ENCODE measurements at regions not wholly inside any gene's neighbourhood (a gene's known extent, or its start where the extent isn't known, plus 50 kb on each side); places are given as distances from the start of the nearest gene placed in this dataset.

GRCh38 chr21:28439251-28439650 is 553.4 kb downstream of the LTN1 start:
- no peaks in the 10 kb centered on the region for H3K36me3 ChIP-seq (ENCODE audit: control insufficient read depth, insufficient read depth, low read length)
- BruUV-seq (replicated peaks): no TSS peak
- CTCF ChIA-PET: no interaction called here
- intact Hi-C loops (cut with micrococcal nuclease; ENCODE audit: unreplicated experiment): no loop called here
- no peak overlapping the region for H3K4me3 ChIP-seq (ENCODE audit: low read depth in 2 of 2, low read length in 2 of 2)
- H3K9me3 ChIP-seq (ENCODE audit: control insufficient read depth, insufficient read depth, low read depth, low read length): no peaks in the 10 kb centered on the region
- in situ Hi-C loops (cut with HindIII; ENCODE audit: low pct_unique_long_range_greater_than_20kb, low sequenced_read_pairs): no loop called here
- H3K27ac ChIP-seq (ENCODE audit: low read length): no peak overlapping the region
- no peaks in the 10 kb centered on the region for H3K27me3 ChIP-seq (ENCODE audit: control insufficient read depth, insufficient read depth, low read length)
- no peak for TF ChIP-seq TCF7L2 (IDR thresholded peaks at IDR 0.05; ENCODE audit: low read depth, low read length)
- no peak for TF ChIP-seq CTCF (IDR thresholded peaks at IDR 0.05)
- TF ChIP-seq SIN3A (IDR thresholded peaks at IDR 0.05; ENCODE audit: borderline replicate concordance, insufficient read depth, low read depth, low read length): no peak
- no peak for TF ChIP-seq REST (IDR thresholded peaks at IDR 0.05; ENCODE audit: insufficient read depth in 1 of 2, low read depth in 2 of 2, low read length in 1 of 2)
- no peak for DNase-seq (ENCODE audit: low read depth, low spot score)
- POLR2A ChIA-PET: no interaction called here
- H3K4me1 ChIP-seq (ENCODE audit: control insufficient read depth, insufficient read depth, low read length): no peaks in the 10 kb centered on the region
- ATAC-seq: no peak

DNA sequence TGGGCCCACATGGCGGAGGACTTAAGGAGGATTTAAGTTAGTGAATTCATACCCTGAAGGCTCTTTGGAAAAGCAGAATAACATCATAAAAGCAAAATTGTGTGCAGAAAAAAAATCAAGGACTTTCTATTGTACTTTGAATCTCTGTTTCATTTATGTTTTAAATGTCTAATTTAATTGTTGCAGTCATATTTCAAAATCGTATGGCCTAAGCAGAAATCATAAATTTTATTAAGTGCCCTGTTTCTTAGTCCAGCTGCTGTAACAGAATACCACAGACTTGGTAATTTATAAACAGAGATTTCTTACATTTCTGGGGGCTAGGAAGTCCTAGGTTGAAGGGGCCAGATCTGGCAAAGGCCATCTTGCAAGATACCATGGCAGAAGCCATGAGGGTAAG is 555.6 kb downstream of the LTN1 start:
- ChIA-PET CTCF (no interaction called here), POLR2A (no interaction called here)
- Histone ChIP-seq H3K9me3 (ENCODE audit: control insufficient read depth, insufficient read depth, low read depth, low read length) (no peaks in the 10 kb centered on the region), H3K27ac (ENCODE audit: low read length) (no peak overlapping the region), H3K4me1 (ENCODE audit: control insufficient read depth, insufficient read depth, low read length) (no peaks in the 10 kb centered on the region), H3K4me3 (ENCODE audit: low read depth in 2 of 2, low read length in 2 of 2) (no peak overlapping the region), H3K27me3 (ENCODE audit: control insufficient read depth, insufficient read depth, low read length) (no peaks in the 10 kb centered on the region), H3K36me3 (ENCODE audit: control insufficient read depth, insufficient read depth, low read length) (no peaks in the 10 kb centered on the region)
- BruUV-seq (replicated peaks): no TSS peak
- in situ Hi-C loops (cut with HindIII; ENCODE audit: low pct_unique_long_range_greater_than_20kb, low sequenced_read_pairs): no loop called here
- TF ChIP-seq CTCF (IDR thresholded peaks at IDR 0.05) (no peak), REST (IDR thresholded peaks at IDR 0.05; ENCODE audit: insufficient read depth in 1 of 2, low read depth in 2 of 2, low read length in 1 of 2) (no peak), POLR2AphosphoS5 (IDR thresholded peaks at IDR 0.05; ENCODE audit: low read depth, low read length) (no peak), TCF7L2 (IDR thresholded peaks at IDR 0.05; ENCODE audit: low read depth, low read length) (no peak), SIN3A (IDR thresholded peaks at IDR 0.05; ENCODE audit: borderline replicate concordance, insufficient read depth, low read depth, low read length) (no peak)
- no peak for ATAC-seq
- no peak for DNase-seq (ENCODE audit: low read depth, low spot score)
- intact Hi-C loops (cut with micrococcal nuclease; ENCODE audit: unreplicated experiment): no loop called here
